Nephron progenitor cell (in vitro differentiated cells): ENCODE measurements at regions not wholly inside any gene's neighbourhood (a gene's known extent, or its start where the extent isn't known, plus 50 kb on each side); places are given as distances from the start of the nearest gene placed in this dataset.

ENCODE experiments used
- DNase-seq: peaks from one replicate; pipeline ENCODE4 v3.0.0; 2021
- H3K27ac Mint-ChIP-seq: 2 replicates; pipeline ENCODE4 v1.8.0; 2021; ENCODE audit warnings: mild to moderate bottlenecking, moderate library complexity, mixed read lengths
- H3K27me3 Mint-ChIP-seq: 2 replicates; pipeline ENCODE4 v1.8.0; 2021; ENCODE audit warnings: mild to moderate bottlenecking, low read depth, mixed read lengths; ENCODE audit not compliant: poor library complexity
- H3K36me3 Mint-ChIP-seq: 2 replicates; pipeline ENCODE4 v1.8.0; 2021; ENCODE audit warnings: low read depth, mixed read lengths
- H3K4me1 Mint-ChIP-seq: 2 replicates; pipeline ENCODE4 v1.8.0; 2021; ENCODE audit warnings: mixed read lengths
- H3K4me3 Mint-ChIP-seq: 2 replicates; pipeline ENCODE4 v1.8.0; 2021; ENCODE audit warnings: mild to moderate bottlenecking, moderate library complexity, mixed read lengths
- H3K9me3 Mint-ChIP-seq: 2 replicates; pipeline ENCODE4 v1.8.0; 2021; ENCODE audit warnings: mild to moderate bottlenecking, moderate library complexity, mixed read lengths
- TF ChIP-seq, protein P1 (sequence below): fragments of 200-600 bp; sonication (generic); IDR thresholded peaks from 2 replicates; pipeline ENCODE4 v1.5.0; 2021; ENCODE audit warnings: antibody characterized with exemption

- TF ChIP-seq, protein P1, sequence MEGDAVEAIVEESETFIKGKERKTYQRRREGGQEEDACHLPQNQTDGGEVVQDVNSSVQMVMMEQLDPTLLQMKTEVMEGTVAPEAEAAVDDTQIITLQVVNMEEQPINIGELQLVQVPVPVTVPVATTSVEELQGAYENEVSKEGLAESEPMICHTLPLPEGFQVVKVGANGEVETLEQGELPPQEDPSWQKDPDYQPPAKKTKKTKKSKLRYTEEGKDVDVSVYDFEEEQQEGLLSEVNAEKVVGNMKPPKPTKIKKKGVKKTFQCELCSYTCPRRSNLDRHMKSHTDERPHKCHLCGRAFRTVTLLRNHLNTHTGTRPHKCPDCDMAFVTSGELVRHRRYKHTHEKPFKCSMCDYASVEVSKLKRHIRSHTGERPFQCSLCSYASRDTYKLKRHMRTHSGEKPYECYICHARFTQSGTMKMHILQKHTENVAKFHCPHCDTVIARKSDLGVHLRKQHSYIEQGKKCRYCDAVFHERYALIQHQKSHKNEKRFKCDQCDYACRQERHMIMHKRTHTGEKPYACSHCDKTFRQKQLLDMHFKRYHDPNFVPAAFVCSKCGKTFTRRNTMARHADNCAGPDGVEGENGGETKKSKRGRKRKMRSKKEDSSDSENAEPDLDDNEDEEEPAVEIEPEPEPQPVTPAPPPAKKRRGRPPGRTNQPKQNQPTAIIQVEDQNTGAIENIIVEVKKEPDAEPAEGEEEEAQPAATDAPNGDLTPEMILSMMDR: no peak
- H3K4me1 Mint-ChIP-seq: no peaks in the 10 kb centered on the region
- no peaks in the 10 kb centered on the region for H3K36me3 Mint-ChIP-seq
- no peak for DNase-seq
- H3K27me3 Mint-ChIP-seq: peaks cover 7% of the 10 kb centered on the region
- no peak overlapping the region for H3K4me3 Mint-ChIP-seq
- no peaks in the 10 kb centered on the region for H3K9me3 Mint-ChIP-seq
- H3K27ac Mint-ChIP-seq: no peak overlapping the region
These were observed 1066.7 kb upstream of the RBFOX1 start for GRCh38 chr16:6265968-6266367.

- H3K27ac Mint-ChIP-seq: no peak overlapping the region
- H3K9me3 Mint-ChIP-seq: no peaks in the 10 kb centered on the region
- no peak overlapping the region for H3K4me3 Mint-ChIP-seq
- H3K4me1 Mint-ChIP-seq: no peaks in the 10 kb centered on the region
- DNase-seq: no peak
- TF ChIP-seq, protein P1: no peak
- no peaks in the 10 kb centered on the region for H3K36me3 Mint-ChIP-seq
- H3K27me3 Mint-ChIP-seq: peaks cover 7% of the 10 kb centered on the region
These were observed 1074.6 kb upstream of the RBFOX1 start for GRCh38 chr16:6258056-6258455.

- Mint-ChIP-seq H3K27me3 (peaks cover 5% of the 10 kb centered on the region), H3K9me3 (no peaks in the 10 kb centered on the region)
These were observed 1080.1 kb upstream of the RBFOX1 start for GRCh38 chr16:6252541-6252940.

GRCh38 chr16:6250511-6250910 is 1082.1 kb upstream of the RBFOX1 start:
- Mint-ChIP-seq H3K27ac (no peak overlapping the region), H3K4me3 (no peak overlapping the region), H3K9me3 (no peaks in the 10 kb centered on the region), H3K27me3 (peaks cover 11% of the 10 kb centered on the region), H3K4me1 (peaks cover 5% of the 10 kb centered on the region), H3K36me3 (no peaks in the 10 kb centered on the region)
- TF ChIP-seq, protein P1: no peak
- no peak for DNase-seq

More at GRCh38 chr16:6252541-6252940, 1080.1 kb upstream of the RBFOX1 start:
- no peak for DNase-seq
- TF ChIP-seq, protein P1: no peak
- Mint-ChIP-seq H3K4me3 (no peak overlapping the region), H3K27ac (no peak overlapping the region), H3K36me3 (no peaks in the 10 kb centered on the region), H3K4me1 (peaks cover 5% of the 10 kb centered on the region)

- TF ChIP-seq, protein P1: no peak
- no peak overlapping the region for H3K27ac Mint-ChIP-seq
- no peaks in the 10 kb centered on the region for H3K9me3 Mint-ChIP-seq
- H3K4me1 Mint-ChIP-seq: peaks cover 5% of the 10 kb centered on the region
- no peaks in the 10 kb centered on the region for H3K36me3 Mint-ChIP-seq
- no peak overlapping the region for H3K4me3 Mint-ChIP-seq
- H3K27me3 Mint-ChIP-seq: peaks cover 11% of the 10 kb centered on the region
- no peak for DNase-seq
These were observed 1082.8 kb upstream of the RBFOX1 start for GRCh38 chr16:6249863-6250262.

GRCh38 chr16:6248199-6248598 is 1084.4 kb upstream of the RBFOX1 start:
- Mint-ChIP-seq H3K9me3 (no peaks in the 10 kb centered on the region), H3K4me3 (no peak overlapping the region), H3K27ac (no peak overlapping the region), H3K27me3 (peaks cover 11% of the 10 kb centered on the region), H3K36me3 (no peaks in the 10 kb centered on the region), H3K4me1 (peaks cover 5% of the 10 kb centered on the region)
- TF ChIP-seq, protein P1: no peak
- no peak for DNase-seq
